Osteocyte (in vitro differentiated cells): ENCODE measurements at regions not wholly inside any gene's neighbourhood (a gene's known extent, or its start where the extent isn't known, plus 50 kb on each side); places are given as distances from the start of the nearest gene placed in this dataset.

Source experiments
- DNase-seq: peaks from one replicate; pipeline ENCODE4 v3.0.0; 2021; ENCODE audit warnings: mixed read lengths; ENCODE audit not compliant: unreplicated experiment; ENCODE audit errors: extremely low spot score
- H3K27ac Mint-ChIP-seq: one replicate; pipeline ENCODE4 v1.8.0; 2021; ENCODE audit warnings: mild to moderate bottlenecking, mixed read lengths; ENCODE audit not compliant: unreplicated experiment
- H3K27me3 Mint-ChIP-seq: one replicate; pipeline ENCODE4 v1.8.0; 2021; ENCODE audit warnings: mixed read lengths; ENCODE audit not compliant: unreplicated experiment
- H3K36me3 Mint-ChIP-seq: one replicate; pipeline ENCODE4 v1.8.0; 2021; ENCODE audit warnings: mixed read lengths; ENCODE audit not compliant: unreplicated experiment
- H3K4me1 Mint-ChIP-seq: one replicate; pipeline ENCODE4 v1.8.0; 2021; ENCODE audit warnings: mixed read lengths; ENCODE audit not compliant: unreplicated experiment
- H3K4me3 Mint-ChIP-seq: one replicate; pipeline ENCODE4 v1.8.0; 2021; ENCODE audit warnings: mild to moderate bottlenecking, moderate library complexity, mixed read lengths; ENCODE audit not compliant: unreplicated experiment
- H3K9me3 Mint-ChIP-seq: one replicate; pipeline ENCODE4 v1.8.0; 2021; ENCODE audit warnings: mixed read lengths; ENCODE audit not compliant: unreplicated experiment
- CTCF ChIP-seq: fragments of 200-600 bp; sonication (generic); IDR thresholded peaks from 2 replicates; pipeline ENCODE4 v1.5.0; 2021; ENCODE audit warnings: antibody characterized with exemption, mild to moderate bottlenecking, moderate library complexity

- Mint-ChIP-seq H3K9me3 (no peaks in the 10 kb centered on the region), H3K36me3 (peaks cover 4% of the 10 kb centered on the region), H3K4me1 (no peaks in the 10 kb centered on the region), H3K27ac (no peak overlapping the region), H3K4me3 (no peak overlapping the region), H3K27me3 (peaks cover 3% of the 10 kb centered on the region)
- no peak for TF ChIP-seq CTCF
- DNase-seq: no peak
Measured at GRCh38 chr9:118583414-118583813, 785.8 kb downstream of the BRINP1 start.

GRCh38 chr9:118586978-118587377 is 782.3 kb downstream of the BRINP1 start:
- DNase-seq: no peak
- H3K27ac Mint-ChIP-seq: no peak overlapping the region

GRCh38 chr9:118594428-118594827 is 774.8 kb downstream of the BRINP1 start:
- TF ChIP-seq CTCF: no peak
- DNase-seq: no peak
- Mint-ChIP-seq H3K4me3 (no peak overlapping the region), H3K4me1 (peaks cover 17% of the 10 kb centered on the region), H3K27ac (no peak overlapping the region), H3K36me3 (no peaks in the 10 kb centered on the region), H3K27me3 (peaks cover 27% of the 10 kb centered on the region), H3K9me3 (no peaks in the 10 kb centered on the region)

More at GRCh38 chr9:118586978-118587377, 782.3 kb downstream of the BRINP1 start:
- no peaks in the 10 kb centered on the region for H3K4me1 Mint-ChIP-seq
- H3K9me3 Mint-ChIP-seq: no peaks in the 10 kb centered on the region
- TF ChIP-seq CTCF: no peak
- no peak overlapping the region for H3K4me3 Mint-ChIP-seq
- H3K27me3 Mint-ChIP-seq: peaks cover 4% of the 10 kb centered on the region
- peaks cover 4% of the 10 kb centered on the region for H3K36me3 Mint-ChIP-seq

GRCh38 chr9:118595719-118596305 is 773.4 kb downstream of the BRINP1 start:
- no peaks in the 10 kb centered on the region for H3K9me3 Mint-ChIP-seq
- peaks cover 17% of the 10 kb centered on the region for H3K4me1 Mint-ChIP-seq
- H3K36me3 Mint-ChIP-seq: no peaks in the 10 kb centered on the region
- peak; percentile 69 for TF ChIP-seq CTCF
- no peak overlapping the region for H3K27ac Mint-ChIP-seq
- no peak overlapping the region for H3K4me3 Mint-ChIP-seq
- peaks cover 30% of the 10 kb centered on the region for H3K27me3 Mint-ChIP-seq
- no peak for DNase-seq

- DNase-seq: no peak
- no peak for TF ChIP-seq CTCF
- Mint-ChIP-seq H3K9me3 (no peaks in the 10 kb centered on the region), H3K4me3 (no peak overlapping the region), H3K4me1 (peaks cover 17% of the 10 kb centered on the region), H3K27ac (peak overlapping the region; percentile 12), H3K36me3 (no peaks in the 10 kb centered on the region), H3K27me3 (peaks cover 30% of the 10 kb centered on the region)
Measured at GRCh38 chr9:118596374-118597015, 772.7 kb downstream of the BRINP1 start.
